DMS53 (cell line): ENCODE measurements at regions not wholly inside any gene's neighbourhood (a gene's known extent, or its start where the extent isn't known, plus 50 kb on each side); places are given as distances from the start of the nearest gene placed in this dataset.

Source experiments
- DNase-seq: peaks from one replicate; lab custom pipeline; 2025; lab: John Stamatoyannopoulos, UW

- DNase-seq: no peak
These were observed 210.3 kb upstream of the TSHZ3 start for GRCh38 chr19:31559494-31559893.

GRCh38 chr19:31560086-31561060 is 211.1 kb upstream of the TSHZ3 start:
- no peak for DNase-seq

- no peak for DNase-seq
These were observed 213.9 kb upstream of the TSHZ3 start for GRCh38 chr19:31562966-31563612.

GRCh38 chr19:31567776-31568175 is 218.5 kb upstream of the TSHZ3 start:
- DNase-seq: no peak

- DNase-seq: no peak
These were observed 219.5 kb upstream of the TSHZ3 start for GRCh38 chr19:31568724-31569123.

- DNase-seq: no peak
These were observed 221.5 kb upstream of the TSHZ3 start for GRCh38 chr19:31570718-31571117.

GRCh38 chr19:31572102-31572975 is 223.1 kb upstream of the TSHZ3 start:
- DNase-seq: no peak

- no peak for DNase-seq
These were observed 223.7 kb upstream of the TSHZ3 start for GRCh38 chr19:31572976-31573298.

GRCh38 chr19:31574251-31574973 is 225.2 kb upstream of the TSHZ3 start:
- no peak for DNase-seq

- no peak for DNase-seq
These were observed 226.7 kb upstream of the TSHZ3 start for GRCh38 chr19:31575846-31576335.

- no peak for DNase-seq
These were observed 229.1 kb upstream of the TSHZ3 start for GRCh38 chr19:31578326-31578725.

GRCh38 chr19:31583148-31583547 is 233.9 kb upstream of the TSHZ3 start:
- no peak for DNase-seq

GRCh38 chr19:31586282-31586681 is 237.0 kb upstream of the TSHZ3 start:
- no peak for DNase-seq

- no peak for DNase-seq
These were observed 239.9 kb upstream of the TSHZ3 start for GRCh38 chr19:31589109-31589508.

- no peak for DNase-seq
These were observed 242.0 kb upstream of the TSHZ3 start for GRCh38 chr19:31591258-31591657.

- no peak for DNase-seq
These were observed 243.2 kb upstream of the TSHZ3 start for GRCh38 chr19:31592456-31592855.

GRCh38 chr19:31594701-31595100 is 245.5 kb upstream of the TSHZ3 start:
- DNase-seq: no peak

- DNase-seq: no peak
These were observed 246.3 kb upstream of the TSHZ3 start for GRCh38 chr19:31595521-31595920.

GRCh38 chr19:31596751-31597150 is 247.5 kb upstream of the TSHZ3 start:
- DNase-seq: no peak

- no peak for DNase-seq
These were observed 248.4 kb upstream of the TSHZ3 start for GRCh38 chr19:31597616-31598015.

- DNase-seq: no peak
These were observed 249.5 kb upstream of the TSHZ3 start for GRCh38 chr19:31598730-31599238.
